ENCODE measurements at regions not wholly inside any gene's neighbourhood (a gene's known extent, or its start where the extent isn't known, plus 50 kb on each side); places are given as distances from the start of the nearest gene placed in this dataset.

GRCh38 chr10:8596929-8597472 lies 542.5 kb downstream of the GATA3 start:
- TF ChIP-seq EZH2 (IDR thresholded peaks at IDR 0.05; ENCODE audit: borderline replicate concordance, low read length) = no peak
- TF ChIP-seq, protein P1, sequence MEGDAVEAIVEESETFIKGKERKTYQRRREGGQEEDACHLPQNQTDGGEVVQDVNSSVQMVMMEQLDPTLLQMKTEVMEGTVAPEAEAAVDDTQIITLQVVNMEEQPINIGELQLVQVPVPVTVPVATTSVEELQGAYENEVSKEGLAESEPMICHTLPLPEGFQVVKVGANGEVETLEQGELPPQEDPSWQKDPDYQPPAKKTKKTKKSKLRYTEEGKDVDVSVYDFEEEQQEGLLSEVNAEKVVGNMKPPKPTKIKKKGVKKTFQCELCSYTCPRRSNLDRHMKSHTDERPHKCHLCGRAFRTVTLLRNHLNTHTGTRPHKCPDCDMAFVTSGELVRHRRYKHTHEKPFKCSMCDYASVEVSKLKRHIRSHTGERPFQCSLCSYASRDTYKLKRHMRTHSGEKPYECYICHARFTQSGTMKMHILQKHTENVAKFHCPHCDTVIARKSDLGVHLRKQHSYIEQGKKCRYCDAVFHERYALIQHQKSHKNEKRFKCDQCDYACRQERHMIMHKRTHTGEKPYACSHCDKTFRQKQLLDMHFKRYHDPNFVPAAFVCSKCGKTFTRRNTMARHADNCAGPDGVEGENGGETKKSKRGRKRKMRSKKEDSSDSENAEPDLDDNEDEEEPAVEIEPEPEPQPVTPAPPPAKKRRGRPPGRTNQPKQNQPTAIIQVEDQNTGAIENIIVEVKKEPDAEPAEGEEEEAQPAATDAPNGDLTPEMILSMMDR (conservative IDR thresholded peaks at IDR 0.05 in 1 of 2, IDR thresholded peaks at IDR 0.05 in 1 of 2; ENCODE audit: extremely low read depth in 1 of 2, insufficient read depth in 1 of 2, low read depth in 1 of 2, low read length in 2 of 2) = no peak

Measured in mammary epithelial cell (primary cell).